Neural cell (in vitro differentiated cells): ENCODE measurements at regions not wholly inside any gene's neighbourhood (a gene's known extent, or its start where the extent isn't known, plus 50 kb on each side); places are given as distances from the start of the nearest gene placed in this dataset.

ENCODE experiments used
- H2AFZ ChIP-seq: fragments of 200-600, 300-800 bp; sonication (generic), shearing (Covaris generic); 2 replicates; pipeline ENCODE4 v1.6.0; 2014; ENCODE audit warnings: low read depth, mild to moderate bottlenecking, antibody characterized with exemption, low read length, moderate library complexity
- H3F3A ChIP-seq: fragments of 200-600 bp; shearing (Covaris generic); 2 replicates; pipeline ENCODE4 v1.6.1; 2016; ENCODE audit warnings: mild to moderate bottlenecking, moderate library complexity, mixed read lengths, antibody characterized with exemption, low read length; ENCODE audit not compliant: insufficient read depth, poor library complexity, severe bottlenecking
- H3K27ac ChIP-seq: fragments of 200-600, 300-800 bp; sonication (generic), shearing (Covaris generic); 2 replicates; pipeline ENCODE4 v1.5.1; 2014; ENCODE audit warnings: mild to moderate bottlenecking, low read length, moderate library complexity
- H3K27me3 ChIP-seq: fragments of 300-800, 200-600 bp; sonication (generic), shearing (Covaris generic); 2 replicates; pipeline ENCODE4 v1.6.0; 2014; ENCODE audit warnings: mild to moderate bottlenecking, low read depth, low read length, moderate library complexity; ENCODE audit not compliant: insufficient read depth
- H3K36me3 ChIP-seq: fragments of 300-800, 200-600 bp; sonication (generic), shearing (Covaris generic); 2 replicates; pipeline ENCODE4 v1.5.1; 2014; ENCODE audit warnings: mild to moderate bottlenecking, antibody characterized with exemption, low read length, moderate library complexity; ENCODE audit not compliant: insufficient read depth
- H3K4me2 ChIP-seq: fragments of 300-800, 200-600 bp; sonication (generic), shearing (Covaris generic); 2 replicates; pipeline ENCODE4 v1.6.0; 2014; ENCODE audit warnings: mild to moderate bottlenecking, low read length
- H3K4me3 ChIP-seq: fragments of 300-800, 200-600 bp; sonication (generic), shearing (Covaris generic); 2 replicates; pipeline ENCODE4 v1.5.1; 2014; ENCODE audit warnings: mild to moderate bottlenecking, low read length, moderate library complexity
- H3K79me2 ChIP-seq: fragments of 200-600 bp; shearing (Covaris generic); replicated peaks from 2 replicates; pipeline ENCODE4 v1.6.0; 2014; ENCODE audit warnings: mild to moderate bottlenecking, low read length, moderate library complexity; ENCODE audit not compliant: insufficient read depth
- H3K9ac ChIP-seq: fragments of 300-800, 200-600 bp; sonication (generic), shearing (Covaris generic); 2 replicates; pipeline ENCODE4 v1.6.1; 2016; ENCODE audit warnings: mild to moderate bottlenecking, low read length, mixed read lengths
- H3K9me2 ChIP-seq: fragments of 200-600 bp; shearing (Covaris generic); 2 replicates; pipeline ENCODE4 v1.6.1; 2016; ENCODE audit warnings: mild to moderate bottlenecking, low read length, mixed read lengths; ENCODE audit not compliant: insufficient read depth
- H3K9me3 ChIP-seq: fragments of 200-600, 300-800 bp; sonication (generic), shearing (Covaris generic); 2 replicates; pipeline ENCODE4 v1.6.1; 2016; ENCODE audit warnings: mild to moderate bottlenecking, mixed run types, low read length, moderate library complexity, mixed read lengths
- H4K20me1 ChIP-seq: fragments of 200-600 bp; shearing (Covaris generic); 2 replicates; pipeline ENCODE4 v1.6.1; 2016; ENCODE audit warnings: mild to moderate bottlenecking, mixed run types; ENCODE audit not compliant: insufficient read depth
- EP300 ChIP-seq: fragments of 450-650 bp; conservative IDR thresholded peaks from 2 replicates; pipeline ENCODE4 v1.6.1; 2014; ENCODE audit warnings: antibody characterized with exemption, mild to moderate bottlenecking, moderate library complexity; ENCODE audit not compliant: poor library complexity, severe bottlenecking
- EZH2 ChIP-seq: fragments of 200-600, 300-800 bp; shearing (Covaris generic), sonication (generic); IDR thresholded peaks from 2 replicates; pipeline ENCODE4 v1.6.1; 2014; ENCODE audit warnings: antibody characterized with exemption, low read length, borderline replicate concordance, mild to moderate bottlenecking; ENCODE audit not compliant: insufficient read depth, poor library complexity, severe bottlenecking
- MXI1 ChIP-seq: fragments of 450-650 bp; conservative IDR thresholded peaks from 2 replicates; pipeline ENCODE4 v1.6.1; 2014; ENCODE audit warnings: antibody characterized with exemption, mild to moderate bottlenecking; ENCODE audit not compliant: poor library complexity, severe bottlenecking
- POLR2AphosphoS5 ChIP-seq: IDR thresholded peaks from 2 replicates; pipeline ENCODE4 v1.6.1; 2012
- RAD21 ChIP-seq: fragments of 450-650 bp; conservative IDR thresholded peaks from 2 replicates; pipeline ENCODE4 v1.6.1; 2014; ENCODE audit warnings: antibody characterized with exemption, mild to moderate bottlenecking, moderate library complexity
- REST ChIP-seq: IDR thresholded peaks from 2 replicates; pipeline ENCODE4 v1.6.1; 2012; ENCODE audit warnings: borderline replicate concordance
- SMC3 ChIP-seq: fragments of 450-650 bp; conservative IDR thresholded peaks from 2 replicates; pipeline ENCODE4 v1.6.1; 2014; ENCODE audit warnings: antibody characterized with exemption, mild to moderate bottlenecking, moderate library complexity; ENCODE audit not compliant: poor library complexity
- TAF1 ChIP-seq: IDR thresholded peaks from 2 replicates; pipeline ENCODE4 v1.6.1; 2012; ENCODE audit warnings: low read depth
- TF ChIP-seq, protein P1 (sequence below): fragments of 450-650 bp; IDR thresholded peaks from 2 replicates; pipeline ENCODE4 v1.5.1; 2014; ENCODE audit warnings: antibody characterized with exemption, mild to moderate bottlenecking, moderate library complexity; ENCODE audit not compliant: poor library complexity, severe bottlenecking

GRCh38 chr5:156219483-156220005, 107.4 kb upstream of the SGCD start:
- Histone ChIP-seq H3K79me2 (no peaks in the 10 kb centered on the region), H3K27ac (no peak overlapping the region), H4K20me1 (no peaks in the 10 kb centered on the region), H3K36me3 (no peaks in the 10 kb centered on the region), H3K4me2 (no peak overlapping the region), H3K9ac (no peak overlapping the region), H2AFZ (no peak overlapping the region), H3K9me2 (no peaks in the 10 kb centered on the region), H3K9me3 (peaks cover 2% of the 10 kb centered on the region), H3F3A (no peaks in the 10 kb centered on the region), H3K27me3 (no peaks in the 10 kb centered on the region), H3K4me3 (no peak overlapping the region)
- TF ChIP-seq REST (no peak), TAF1 (no peak), EZH2 (no peak), SMC3 (no peak), MXI1 (no peak), RAD21 (no peak), EP300 (no peak), POLR2AphosphoS5 (no peak)
- TF ChIP-seq, protein P1, sequence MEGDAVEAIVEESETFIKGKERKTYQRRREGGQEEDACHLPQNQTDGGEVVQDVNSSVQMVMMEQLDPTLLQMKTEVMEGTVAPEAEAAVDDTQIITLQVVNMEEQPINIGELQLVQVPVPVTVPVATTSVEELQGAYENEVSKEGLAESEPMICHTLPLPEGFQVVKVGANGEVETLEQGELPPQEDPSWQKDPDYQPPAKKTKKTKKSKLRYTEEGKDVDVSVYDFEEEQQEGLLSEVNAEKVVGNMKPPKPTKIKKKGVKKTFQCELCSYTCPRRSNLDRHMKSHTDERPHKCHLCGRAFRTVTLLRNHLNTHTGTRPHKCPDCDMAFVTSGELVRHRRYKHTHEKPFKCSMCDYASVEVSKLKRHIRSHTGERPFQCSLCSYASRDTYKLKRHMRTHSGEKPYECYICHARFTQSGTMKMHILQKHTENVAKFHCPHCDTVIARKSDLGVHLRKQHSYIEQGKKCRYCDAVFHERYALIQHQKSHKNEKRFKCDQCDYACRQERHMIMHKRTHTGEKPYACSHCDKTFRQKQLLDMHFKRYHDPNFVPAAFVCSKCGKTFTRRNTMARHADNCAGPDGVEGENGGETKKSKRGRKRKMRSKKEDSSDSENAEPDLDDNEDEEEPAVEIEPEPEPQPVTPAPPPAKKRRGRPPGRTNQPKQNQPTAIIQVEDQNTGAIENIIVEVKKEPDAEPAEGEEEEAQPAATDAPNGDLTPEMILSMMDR: no peak

DNA sequence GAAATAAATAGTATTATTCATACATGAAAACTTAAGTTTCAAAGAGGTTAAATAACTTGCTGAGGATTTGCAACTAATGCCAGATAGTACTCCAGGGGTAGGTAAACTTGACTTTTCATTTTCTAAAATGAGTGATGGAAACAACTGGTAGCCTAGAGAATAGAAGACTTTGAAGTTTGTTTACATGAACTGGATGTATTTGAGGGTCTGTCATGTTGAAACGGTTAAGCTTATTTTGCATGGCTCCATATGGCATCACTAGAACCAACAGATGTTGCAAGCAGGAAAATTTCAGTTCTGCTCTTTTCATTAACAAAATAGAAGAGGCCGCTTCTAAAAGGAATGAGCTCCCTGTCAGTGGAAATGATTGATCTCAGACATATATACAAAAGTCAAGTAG, 105.1 kb upstream of the SGCD start:
- H3K36me3 ChIP-seq: no peaks in the 10 kb centered on the region
- H3K4me3 ChIP-seq: no peak overlapping the region
- no peaks in the 10 kb centered on the region for H3K79me2 ChIP-seq
- H3K9me3 ChIP-seq: no peaks in the 10 kb centered on the region
- no peak overlapping the region for H3K4me2 ChIP-seq
- H3K9me2 ChIP-seq: no peaks in the 10 kb centered on the region
- no peaks in the 10 kb centered on the region for H3F3A ChIP-seq
- no peaks in the 10 kb centered on the region for H3K27me3 ChIP-seq
- H4K20me1 ChIP-seq: no peaks in the 10 kb centered on the region
- TF ChIP-seq, protein P1: no peak
- TF ChIP-seq MXI1 (no peak), SMC3 (no peak), REST (no peak), POLR2AphosphoS5 (no peak), TAF1 (no peak), EZH2 (no peak), RAD21 (no peak), EP300 (no peak)
- no peak overlapping the region for H3K27ac ChIP-seq
- no peak overlapping the region for H2AFZ ChIP-seq
- H3K9ac ChIP-seq: no peak overlapping the region
